HEK293 (cell line): ENCODE measurements at regions not wholly inside any gene's neighbourhood (a gene's known extent, or its start where the extent isn't known, plus 50 kb on each side); places are given as distances from the start of the nearest gene placed in this dataset.

Source experiments
- CTCF ChIA-PET: fragments of 350-600 bp; formaldehyde crosslinking; extraction: SDS; loops from one replicate; lab custom pipeline; 2021; ENCODE audit warnings: antibody characterized with exemption; lab: Yijun Ruan, JAX
- POLR2A ChIA-PET: fragments of 300-600 bp; formaldehyde crosslinking; extraction: SDS; loops from one replicate; lab custom pipeline; 2020; ENCODE audit warnings: antibody characterized with exemption, inconsistent platforms; lab: Yijun Ruan, JAX
- H3K27ac ChIP-seq: fragments of 200-500 bp; sonication (Bioruptor generic); 2 replicates; pipeline ENCODE4 v1.5.1; 2014; ENCODE audit warnings: low read depth, low read length, control low read depth, inconsistent platforms; ENCODE audit errors: extremely low read depth
- H3K36me3 ChIP-seq, 2 experiments: fragments of 200-500 bp in 1 of 2; sonication (Bioruptor generic) in 1 of 2; 1 replicate in 1 of 2; 2 replicates in 1 of 2; pipeline ENCODE4 v1.5.1; 2014 to 2017; ENCODE audit warnings: inconsistent platforms in 2 of 2, low read length in 2 of 2; ENCODE audit not compliant: control insufficient read depth in 2 of 2, insufficient read depth in 1 of 2
- H3K4me1 ChIP-seq: fragments of 200-500 bp; sonication (Bioruptor generic); 2 replicates; pipeline ENCODE4 v1.5.1; 2014; ENCODE audit warnings: mild to moderate bottlenecking, low read length, inconsistent platforms; ENCODE audit not compliant: control insufficient read depth, insufficient read depth
- H3K4me3 ChIP-seq: 2 replicates; pipeline ENCODE4 v1.5.1; 2011; ENCODE audit warnings: low read depth, mild to moderate bottlenecking, control low read depth, low read length, moderate library complexity
- H3K9me3 ChIP-seq: fragments of 200-500 bp; sonication (Bioruptor generic); 2 replicates; pipeline ENCODE4 v1.5.1; 2014; ENCODE audit warnings: low read depth, low read length, inconsistent platforms; ENCODE audit not compliant: control insufficient read depth, insufficient read depth
- BCL11B ChIP-seq: fragments of 450-650 bp; formaldehyde crosslinking; IDR thresholded peaks from 2 replicates; pipeline ENCODE4 v1.5.1; 2016; ENCODE audit warnings: low read depth, missing biosample characterization, missing genetic modification characterization
- KLF9 ChIP-seq: fragments of 450-650 bp; formaldehyde crosslinking; IDR thresholded peaks from 2 replicates; pipeline ENCODE4 v1.5.1; 2016; ENCODE audit warnings: missing biosample characterization, missing genetic modification characterization, low read depth
- OVOL3 ChIP-seq: fragments of 450-650 bp; formaldehyde crosslinking; IDR thresholded peaks from 2 replicates; pipeline ENCODE4 v1.5.1; 2016; ENCODE audit warnings: missing biosample characterization, missing genetic modification characterization
- TSHZ1 ChIP-seq: fragments of 450-650 bp; formaldehyde crosslinking; IDR thresholded peaks from 2 replicates; pipeline ENCODE4 v1.5.1; 2016; ENCODE audit warnings: missing biosample characterization, missing genetic modification characterization, borderline replicate concordance
- ZEB2 ChIP-seq: fragments of 450-650 bp; formaldehyde crosslinking; IDR thresholded peaks from 2 replicates; pipeline ENCODE4 v1.5.1; 2016; ENCODE audit warnings: missing biosample characterization, missing genetic modification characterization
- ZNF138 ChIP-seq: fragments of 450-650 bp; formaldehyde crosslinking; IDR thresholded peaks from 2 replicates; pipeline ENCODE4 v1.5.1; 2016; ENCODE audit warnings: missing biosample characterization, missing genetic modification characterization, borderline replicate concordance
- ZNF26 ChIP-seq: fragments of 450-650 bp; formaldehyde crosslinking; IDR thresholded peaks from 2 replicates; pipeline ENCODE4 v1.5.1; 2016; ENCODE audit warnings: missing biosample characterization, missing genetic modification characterization
- ZNF274 ChIP-seq, 2 experiments: fragments of 200-500 bp in 1 of 2; fragments of 450-650 bp in 1 of 2; sonication (Bioruptor generic) in 1 of 2; formaldehyde crosslinking in 1 of 2; IDR thresholded peaks; 2 replicates each; pipeline versions ENCODE4 v1.5.1 to v1.6.1; 2014 to 2016; ENCODE audit warnings: borderline replicate concordance in 1 of 2, inconsistent platforms in 1 of 2, low read length in 1 of 2, missing biosample characterization in 1 of 2, missing genetic modification characterization in 1 of 2
- ZNF302 ChIP-seq: fragments of 450-650 bp; formaldehyde crosslinking; IDR thresholded peaks from 2 replicates; pipeline ENCODE4 v1.5.1; 2016; ENCODE audit warnings: missing biosample characterization, missing genetic modification characterization, low read depth
- ZNF341 ChIP-seq: fragments of 450-650 bp; formaldehyde crosslinking; IDR thresholded peaks from 2 replicates; pipeline ENCODE4; 2016; ENCODE audit warnings: low read depth, missing biosample characterization, missing genetic modification characterization
- ZNF416 ChIP-seq: fragments of 450-650 bp; formaldehyde crosslinking; IDR thresholded peaks from 2 replicates; pipeline ENCODE4 v1.5.1; 2016; ENCODE audit warnings: missing biosample characterization, missing genetic modification characterization
- ZNF549 ChIP-seq: fragments of 450-650 bp; IDR thresholded peaks from 2 replicates; pipeline ENCODE4 v1.5.1; 2018; ENCODE audit warnings: missing biosample characterization, missing genetic modification characterization, mild to moderate bottlenecking, inconsistent platforms, moderate library complexity
- ZNF558 ChIP-seq: fragments of 450-650 bp; formaldehyde crosslinking; IDR thresholded peaks from 2 replicates; pipeline ENCODE4 v1.5.1; 2016; ENCODE audit warnings: missing biosample characterization, missing genetic modification characterization
- ZNF639 ChIP-seq: fragments of 450-650 bp; formaldehyde crosslinking; IDR thresholded peaks from 2 replicates; pipeline ENCODE4 v1.5.1; 2016; ENCODE audit warnings: missing biosample characterization, missing genetic modification characterization
- ZNF645 ChIP-seq: fragments of 450-650 bp; formaldehyde crosslinking; IDR thresholded peaks from 2 replicates; pipeline ENCODE4; 2016; ENCODE audit warnings: missing biosample characterization, missing genetic modification characterization
- ZNF704 ChIP-seq: fragments of 450-650 bp; formaldehyde crosslinking; IDR thresholded peaks from 2 replicates; pipeline ENCODE4 v1.5.1; 2016; ENCODE audit warnings: missing biosample characterization, missing genetic modification characterization
- ZNF792 ChIP-seq: fragments of 450-650 bp; formaldehyde crosslinking; IDR thresholded peaks from 2 replicates; pipeline ENCODE4 v1.5.1; 2016; ENCODE audit warnings: missing biosample characterization, missing genetic modification characterization

GRCh38 chr2:6665093-6666045 is 200.3 kb downstream of the CMPK2 start:
- Histone ChIP-seq H3K27ac (no peak overlapping the region), H3K4me3 (no peak overlapping the region), H3K4me1 (no peaks in the 10 kb centered on the region), H3K9me3 (no peaks in the 10 kb centered on the region), H3K36me3 (no peaks in the 10 kb centered on the region)
- POLR2A ChIA-PET: no interaction called here
- CTCF ChIA-PET: no interaction called here
- TF ChIP-seq OVOL3 (no peak), ZNF138 (tag by site-specific recombination) (no peak), ZNF274 (IDR thresholded peaks at IDR 0.05; ENCODE audit: low read length) (no peak), ZNF274 (tag by site-specific recombination; IDR thresholded peaks at IDR 0.05; ENCODE audit: borderline replicate concordance) (no peak), ZNF416 (tag by site-specific recombination) (no peak), KLF9 (no peak), ZNF558 (tag by site-specific recombination) (no peak), ZNF26 (tag by site-specific recombination) (no peak), ZNF645 (no peak), ZEB2 (tag by site-specific recombination) (no peak), ZNF792 (tag by site-specific recombination) (no peak), TSHZ1 (tag by site-specific recombination) (no peak), ZNF341 (tag by site-specific recombination) (no peak), ZNF302 (no peak), ZNF639 (tag by site-specific recombination) (no peak), ZNF549 (no peak), BCL11B (tag by site-specific recombination) (no peak), ZNF704 (tag by site-specific recombination) (no peak)
